HG03457 (cell line): ENCODE measurements at regions not wholly inside any gene's neighbourhood (a gene's known extent, or its start where the extent isn't known, plus 50 kb on each side); places are given as distances from the start of the nearest gene placed in this dataset.

Source experiments
- ATAC-seq: cut with Tn5 transposase; IDR thresholded peaks from one replicate; pipeline ENCODE4 v1.9.1; 2021; ENCODE audit warnings: moderate number of reproducible peaks; ENCODE audit not compliant: unreplicated experiment

GRCh38 chr5:167155387-167156005 is 1135.9 kb upstream of the WWC1 start:
- ATAC-seq = no peak

GRCh38 chr5:167156446-167156845 is 1135.0 kb upstream of the WWC1 start:
- no peak for ATAC-seq

GRCh38 chr5:167158588-167158987 is 1132.9 kb upstream of the WWC1 start:
- no peak for ATAC-seq

GRCh38 chr5:167160388-167160787 is 1131.1 kb upstream of the WWC1 start:
- no peak for ATAC-seq

GRCh38 chr5:167166696-167167095 is 1124.7 kb upstream of the WWC1 start:
- ATAC-seq = no peak

GRCh38 chr5:167167191-167167795 is 1124.2 kb upstream of the WWC1 start:
- no peak for ATAC-seq

- no peak for ATAC-seq
These were observed 1122.5 kb upstream of the WWC1 start for GRCh38 chr5:167168971-167169370.

GRCh38 chr5:167171056-167171455 is 1120.4 kb upstream of the WWC1 start:
- ATAC-seq = no peak

GRCh38 chr5:167177736-167178135 is 1113.7 kb upstream of the WWC1 start:
- no peak for ATAC-seq

GRCh38 chr5:167180906-167181305 is 1110.5 kb upstream of the WWC1 start:
- no peak for ATAC-seq

- ATAC-seq = no peak
These were observed 1085.6 kb upstream of the WWC1 start for GRCh38 chr5:167205881-167206280.

- no peak for ATAC-seq
These were observed 1084.4 kb upstream of the WWC1 start for GRCh38 chr5:167207081-167207480.

- ATAC-seq = no peak
These were observed 1082.5 kb upstream of the WWC1 start for GRCh38 chr5:167208911-167209310.

- ATAC-seq = no peak
These were observed 1074.2 kb upstream of the WWC1 start for GRCh38 chr5:167217097-167217743.

- ATAC-seq = no peak
These were observed 1072.1 kb upstream of the WWC1 start for GRCh38 chr5:167219298-167219697.

GRCh38 chr5:167226386-167226785 is 1065.1 kb upstream of the WWC1 start:
- no peak for ATAC-seq

GRCh38 chr5:167228134-167228533 is 1063.3 kb upstream of the WWC1 start:
- no peak for ATAC-seq

GRCh38 chr5:167229751-167230150 is 1061.7 kb upstream of the WWC1 start:
- ATAC-seq = no peak

- no peak for ATAC-seq
These were observed 1061.0 kb upstream of the WWC1 start for GRCh38 chr5:167230414-167230813.

GRCh38 chr5:167232675-167233311 is 1058.7 kb upstream of the WWC1 start:
- no peak for ATAC-seq

GRCh38 chr5:167233507-167234220 is 1057.8 kb upstream of the WWC1 start:
- no peak for ATAC-seq
